ENCODE measurements at regions not wholly inside any gene's neighbourhood (a gene's known extent, or its start where the extent isn't known, plus 50 kb on each side); places are given as distances from the start of the nearest gene placed in this dataset.
"Not testable (repeated sequence)": the region's sequence is repeated elsewhere in the genome, so short reads cannot be mapped to it uniquely, and the experiment has no call there.

DNA sequence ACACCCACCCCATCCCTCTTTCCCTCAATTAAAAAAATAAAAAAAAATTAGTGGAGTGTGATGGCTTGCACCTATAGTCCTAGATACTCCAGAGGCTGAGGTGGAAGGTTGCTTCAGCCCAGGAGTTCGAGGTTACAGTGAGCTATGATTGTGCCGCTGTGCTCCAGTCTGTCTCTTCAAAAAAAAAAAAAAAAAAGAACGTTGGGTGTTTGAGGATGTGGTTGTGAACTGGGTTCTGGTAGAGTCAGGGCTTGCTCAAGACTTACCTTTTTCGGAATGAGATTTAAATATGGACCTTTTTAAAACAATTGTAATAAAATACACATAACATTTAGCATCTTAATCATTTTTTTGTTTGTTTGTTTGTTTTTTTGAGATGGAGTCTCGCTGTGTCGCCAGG lies 211.9 kb downstream of the OR2B2 start:
- Histone ChIP-seq H3K4me3 (ENCODE audit: low read depth in 1 of 5, low read length in 5 of 5) (no peak overlapping the region), H3K4me1 (ENCODE audit: control insufficient read depth in 5 of 5, insufficient read depth in 5 of 5, low read length in 5 of 5) (no peaks in the 10 kb centered on the region), H3K9me3 (ENCODE audit: control insufficient read depth in 5 of 5, low read length in 5 of 5) (no peaks in the 10 kb centered on the region), H3K9ac (ENCODE audit: low read length in 5 of 5) (no peak overlapping the region), H3K27me3 (ENCODE audit: control insufficient read depth in 5 of 5, insufficient read depth in 4 of 5, low read length in 5 of 5) (peaks cover 0 to 3% (median 0%) of the 10 kb centered on the region in 5 donors), H3K36me3 (ENCODE audit: control insufficient read depth in 5 of 5, insufficient read depth in 5 of 5, low read length in 5 of 5) (no peaks in the 10 kb centered on the region), H3K27ac (ENCODE audit: low read depth, low read length) (no peak overlapping the region)

DNA sequence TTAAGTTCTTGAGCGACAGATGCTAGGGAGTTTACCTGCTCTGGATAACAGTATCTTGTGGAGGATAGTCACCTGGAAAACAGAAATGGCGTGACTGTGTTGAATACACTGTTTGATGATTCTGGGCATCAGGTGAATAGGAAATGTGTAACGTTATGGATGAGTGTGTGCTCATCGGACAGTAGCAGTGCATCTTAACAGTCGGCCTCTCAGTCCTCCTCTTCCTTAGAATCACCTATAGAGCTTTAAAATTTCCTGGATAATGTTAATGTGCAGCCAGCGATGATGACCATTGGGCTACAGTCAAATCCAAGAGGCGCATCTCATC lies 217.7 kb downstream of the OR2B2 start:
- H3K36me3 ChIP-seq (ENCODE audit: control insufficient read depth in 5 of 5, insufficient read depth in 5 of 5, low read length in 5 of 5): no peaks in the 10 kb centered on the region
- H3K27me3 ChIP-seq (ENCODE audit: control insufficient read depth in 5 of 5, insufficient read depth in 4 of 5, low read length in 5 of 5): peaks cover 4 to 15% (median 14%) of the 10 kb centered on the region in 5 donors
- H3K9ac ChIP-seq (ENCODE audit: low read length in 5 of 5): no peak overlapping the region
- no peaks in the 10 kb centered on the region for H3K9me3 ChIP-seq (ENCODE audit: control insufficient read depth in 5 of 5, low read length in 5 of 5)
- H3K4me3 ChIP-seq (ENCODE audit: low read depth in 1 of 5, low read length in 5 of 5): peak overlapping the region in 2 of 5 donors; percentile 38 to 52
- H3K4me1 ChIP-seq (ENCODE audit: control insufficient read depth in 5 of 5, insufficient read depth in 5 of 5, low read length in 5 of 5): peaks cover 0 to 5% (median 3%) of the 10 kb centered on the region in 5 donors
- H3K27ac ChIP-seq (ENCODE audit: low read depth, low read length): no peak overlapping the region

DNA sequence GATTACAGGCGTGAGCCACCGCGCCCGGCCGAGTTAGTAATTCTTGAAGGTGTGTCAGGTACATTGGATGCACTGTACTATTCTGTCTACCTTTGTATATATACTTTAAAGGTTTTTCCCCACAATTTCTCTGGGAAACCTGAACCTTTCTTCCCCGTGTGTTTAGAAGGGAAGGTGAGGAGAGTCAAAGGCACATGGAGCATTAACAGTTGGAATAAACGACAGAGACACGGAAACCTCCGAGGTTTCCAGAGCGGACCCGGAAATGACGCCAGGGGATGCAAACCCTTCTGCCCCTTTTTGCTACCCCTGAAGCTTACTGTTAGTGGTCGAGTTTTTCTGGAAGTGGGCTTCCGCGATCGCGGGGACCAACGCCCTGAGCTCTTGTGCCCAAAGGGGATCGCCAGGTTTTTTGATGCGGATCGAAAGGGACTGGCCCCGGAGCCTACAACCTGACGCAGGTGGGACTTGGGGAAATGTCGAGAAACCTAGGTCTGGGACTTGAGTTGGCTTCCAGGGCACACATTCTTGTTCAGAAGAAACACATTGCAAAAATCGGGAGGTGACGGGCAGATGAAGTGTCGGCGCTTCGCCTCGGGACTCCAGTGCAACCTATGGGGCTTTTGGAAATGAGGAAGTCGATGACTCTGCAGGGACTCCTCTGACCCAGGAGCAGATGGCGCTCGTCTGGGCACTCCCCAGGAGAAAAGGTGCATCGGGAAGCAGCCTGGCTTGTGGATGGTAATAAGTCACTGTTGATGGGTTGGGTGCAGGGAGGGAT lies 218.2 kb downstream of the OR2B2 start:
- no peak overlapping the region for H3K27ac ChIP-seq (ENCODE audit: low read depth, low read length)
- H3K36me3 ChIP-seq (ENCODE audit: control insufficient read depth in 5 of 5, insufficient read depth in 5 of 5, low read length in 5 of 5): no peaks in the 10 kb centered on the region
- peaks cover 4 to 15% (median 14%) of the 10 kb centered on the region in 5 donors for H3K27me3 ChIP-seq (ENCODE audit: control insufficient read depth in 5 of 5, insufficient read depth in 4 of 5, low read length in 5 of 5)
- H3K9ac ChIP-seq (ENCODE audit: low read length in 5 of 5): no peak overlapping the region
- H3K4me1 ChIP-seq (ENCODE audit: control insufficient read depth in 5 of 5, insufficient read depth in 5 of 5, low read length in 5 of 5): peaks cover 0 to 5% (median 3%) of the 10 kb centered on the region in 5 donors
- H3K9me3 ChIP-seq (ENCODE audit: control insufficient read depth in 5 of 5, low read length in 5 of 5): no peaks in the 10 kb centered on the region
- H3K4me3 ChIP-seq (ENCODE audit: low read depth in 1 of 5, low read length in 5 of 5): peak overlapping the region; percentile 30 to 54 (median 48)

GRCh38 chr6:27692133-27692532 lies 219.2 kb upstream of the ZNF184 start:
- not testable (repeated sequence) for H3K27ac ChIP-seq (ENCODE audit: low read depth, low read length); H3K9ac ChIP-seq (ENCODE audit: low read length in 5 of 5); H3K36me3 ChIP-seq (ENCODE audit: control insufficient read depth in 5 of 5, insufficient read depth in 5 of 5, low read length in 5 of 5); H3K4me3 ChIP-seq (ENCODE audit: low read depth in 1 of 5, low read length in 5 of 5); H3K9me3 ChIP-seq (ENCODE audit: control insufficient read depth in 5 of 5, low read length in 5 of 5)
- Histone ChIP-seq H3K4me1 (ENCODE audit: control insufficient read depth in 5 of 5, insufficient read depth in 5 of 5, low read length in 5 of 5) (peaks cover 4 to 18% (median 15%) of the 10 kb centered on the region in 5 donors), H3K27me3 (ENCODE audit: control insufficient read depth in 5 of 5, insufficient read depth in 4 of 5, low read length in 5 of 5) (peaks cover 4 to 15% (median 14%) of the 10 kb centered on the region in 5 donors)

DNA sequence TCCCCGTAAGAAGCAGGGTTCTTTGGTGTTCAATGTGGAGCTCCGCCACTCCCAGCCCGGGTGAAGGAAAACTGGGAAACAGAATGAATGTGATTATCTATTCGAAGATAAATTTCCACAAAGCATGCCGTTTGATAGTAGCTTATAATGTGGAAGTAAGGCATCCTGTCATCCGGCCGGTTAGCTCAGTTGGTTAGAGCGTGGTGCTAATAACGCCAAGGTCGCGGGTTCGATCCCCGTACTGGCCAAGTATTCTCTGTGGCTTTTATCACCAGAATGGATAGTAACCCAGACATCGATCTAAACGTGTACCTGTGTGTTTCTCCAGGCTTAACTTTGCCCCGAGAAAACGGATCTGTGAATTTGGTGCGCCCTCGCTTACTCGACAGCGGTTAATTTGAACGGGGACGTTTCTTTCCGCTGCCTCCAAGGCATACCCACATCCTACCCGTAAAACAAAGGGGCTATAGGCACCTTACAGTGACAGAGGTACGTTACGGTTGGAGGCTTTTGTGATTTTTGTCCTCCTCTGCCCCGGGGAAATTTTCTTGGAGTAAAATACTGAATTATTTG lies 215.2 kb upstream of the ZNF184 start:
- peak overlapping the region; percentile 67 to 90 (median 81) for H3K4me3 ChIP-seq (ENCODE audit: low read depth in 1 of 5, low read length in 5 of 5)
- no peaks in the 10 kb centered on the region for H3K27me3 ChIP-seq (ENCODE audit: control insufficient read depth in 5 of 5, insufficient read depth in 4 of 5, low read length in 5 of 5)
- H3K36me3 ChIP-seq (ENCODE audit: control insufficient read depth in 5 of 5, insufficient read depth in 5 of 5, low read length in 5 of 5): no peaks in the 10 kb centered on the region
- H3K9ac ChIP-seq (ENCODE audit: low read length in 5 of 5): peak overlapping the region; percentile 38 to 69 (median 56)
- no peak overlapping the region for H3K27ac ChIP-seq (ENCODE audit: low read depth, low read length)
- peaks cover 0 to 4% (median 0%) of the 10 kb centered on the region in 5 donors for H3K9me3 ChIP-seq (ENCODE audit: control insufficient read depth in 5 of 5, low read length in 5 of 5)
- peaks cover 4 to 18% (median 14%) of the 10 kb centered on the region in 5 donors for H3K4me1 ChIP-seq (ENCODE audit: control insufficient read depth in 5 of 5, insufficient read depth in 5 of 5, low read length in 5 of 5)

DNA sequence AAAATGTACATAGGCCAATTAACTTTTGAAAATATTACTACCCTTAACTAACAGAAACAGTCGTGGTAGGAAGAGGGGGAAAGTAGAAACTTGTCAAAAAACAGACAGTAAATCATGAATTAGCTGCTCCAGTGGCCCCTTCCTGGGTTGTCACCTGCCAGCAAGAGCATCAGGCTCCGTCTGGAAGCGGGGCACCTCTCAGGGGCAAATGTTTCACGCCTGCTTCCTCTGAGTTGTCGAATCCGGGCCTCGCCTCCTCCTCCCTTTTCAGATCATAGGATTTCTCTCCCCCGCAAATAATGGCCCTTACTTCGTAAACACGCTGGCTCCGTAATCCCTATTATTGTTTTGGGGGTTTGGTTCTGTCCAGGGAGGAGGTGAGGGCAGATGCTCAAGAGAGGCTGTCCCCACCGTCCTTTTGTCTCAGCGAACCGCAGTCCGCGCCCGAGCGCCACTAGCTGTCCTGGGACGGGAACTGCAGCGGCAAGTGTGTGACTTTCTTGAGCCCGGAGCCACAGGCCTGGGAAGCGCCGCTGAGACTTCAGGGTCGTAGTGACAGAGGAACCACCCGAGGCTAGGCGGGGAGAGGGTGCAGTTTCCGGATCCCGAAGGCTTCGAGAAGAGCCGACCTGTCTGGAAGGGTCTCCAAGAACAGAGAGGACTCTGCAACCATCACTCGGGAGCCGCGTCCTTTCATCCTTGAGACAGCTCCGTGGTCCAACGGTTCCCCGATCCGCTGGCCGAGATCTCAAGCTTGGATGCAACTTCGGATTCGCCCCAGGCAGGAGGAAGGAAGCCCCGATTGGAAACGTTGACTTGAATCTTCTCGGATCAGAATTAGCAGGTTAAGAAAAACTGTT lies 214.5 kb upstream of the ZNF184 start:
- Histone ChIP-seq H3K27me3 (ENCODE audit: control insufficient read depth in 5 of 5, insufficient read depth in 4 of 5, low read length in 5 of 5) (peaks cover 0 to 3% (median under 1%) of the 10 kb centered on the region in 5 donors), H3K27ac (ENCODE audit: low read depth, low read length) (no peak overlapping the region), H3K4me1 (ENCODE audit: control insufficient read depth in 5 of 5, insufficient read depth in 5 of 5, low read length in 5 of 5) (peaks cover 4 to 18% (median 14%) of the 10 kb centered on the region in 5 donors), H3K36me3 (ENCODE audit: control insufficient read depth in 5 of 5, insufficient read depth in 5 of 5, low read length in 5 of 5) (no peaks in the 10 kb centered on the region), H3K9ac (ENCODE audit: low read length in 5 of 5) (peak overlapping the region; percentile 38 to 69 (median 56)), H3K4me3 (ENCODE audit: low read depth in 1 of 5, low read length in 5 of 5) (peak overlapping the region; percentile 67 to 90 (median 81)), H3K9me3 (ENCODE audit: control insufficient read depth in 5 of 5, low read length in 5 of 5) (peaks cover 0 to 4% (median 0%) of the 10 kb centered on the region in 5 donors)

DNA sequence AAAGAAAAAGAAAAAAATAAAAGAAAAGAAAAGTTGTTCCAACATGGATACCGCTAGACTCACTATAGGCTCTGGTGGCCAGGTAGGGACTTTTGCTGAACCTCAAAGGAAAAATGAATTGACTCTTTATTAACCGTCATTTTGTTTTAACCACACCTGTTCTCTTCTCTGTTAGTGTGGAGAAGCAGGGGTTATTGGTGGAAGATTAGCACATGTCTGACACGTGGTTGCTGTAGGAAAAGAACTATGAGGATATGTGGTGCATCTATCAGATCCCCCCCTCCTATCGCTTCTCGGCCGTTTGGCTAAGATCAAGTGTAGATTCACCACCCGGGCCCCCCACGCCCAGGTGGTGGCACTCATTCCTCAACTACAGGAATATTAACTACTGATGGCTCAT lies 212.4 kb upstream of the ZNF184 start:
- Histone ChIP-seq H3K4me1 (ENCODE audit: control insufficient read depth in 5 of 5, insufficient read depth in 5 of 5, low read length in 5 of 5) (peaks cover 4 to 24% (median 17%) of the 10 kb centered on the region in 5 donors), H3K27me3 (ENCODE audit: control insufficient read depth in 5 of 5, insufficient read depth in 4 of 5, low read length in 5 of 5) (peaks cover 9 to 18% (median 12%) of the 10 kb centered on the region in 5 donors), H3K9ac (ENCODE audit: low read length in 5 of 5) (no peak overlapping the region), H3K4me3 (ENCODE audit: low read depth in 1 of 5, low read length in 5 of 5) (no peak overlapping the region), H3K27ac (ENCODE audit: low read depth, low read length) (no peak overlapping the region), H3K9me3 (ENCODE audit: control insufficient read depth in 5 of 5, low read length in 5 of 5) (peaks cover 0 to 8% (median 0%) of the 10 kb centered on the region in 5 donors), H3K36me3 (ENCODE audit: control insufficient read depth in 5 of 5, insufficient read depth in 5 of 5, low read length in 5 of 5) (no peaks in the 10 kb centered on the region)

- Histone ChIP-seq H3K27me3 (ENCODE audit: control insufficient read depth in 5 of 5, insufficient read depth in 4 of 5, low read length in 5 of 5) (peaks cover 17 to 25% (median 18%) of the 10 kb centered on the region in 5 donors), H3K36me3 (ENCODE audit: control insufficient read depth in 5 of 5, insufficient read depth in 5 of 5, low read length in 5 of 5) (no peaks in the 10 kb centered on the region), H3K27ac (ENCODE audit: low read depth, low read length) (no peak overlapping the region), H3K4me1 (ENCODE audit: control insufficient read depth in 5 of 5, insufficient read depth in 5 of 5, low read length in 5 of 5) (peaks cover 4 to 25% (median 22%) of the 10 kb centered on the region in 5 donors), H3K9me3 (ENCODE audit: control insufficient read depth in 5 of 5, low read length in 5 of 5) (peaks cover 0 to 11% (median 0%) of the 10 kb centered on the region in 5 donors), H3K4me3 (ENCODE audit: low read depth in 1 of 5, low read length in 5 of 5) (no peak overlapping the region), H3K9ac (ENCODE audit: low read length in 5 of 5) (no peak overlapping the region)
Observed at GRCh38 chr6:27684264-27685211, 211.6 kb upstream of the ZNF184 start.

Data from subcutaneous abdominal adipose tissue (tissue), 5 donors.